ENCODE measurements at regions not wholly inside any gene's neighbourhood (a gene's known extent, or its start where the extent isn't known, plus 50 kb on each side); places are given as distances from the start of the nearest gene placed in this dataset.
A peak's percentile ranks its signal among the peaks of the same experiment; 100 is the strongest.

GRCh38 chr15:68504681-68505170, 72.8 kb upstream of the ITGA11 start:
- no peaks in the 10 kb centered on the region for H3K4me1 Mint-ChIP-seq
- peaks cover 26% of the 10 kb centered on the region for H3K27me3 Mint-ChIP-seq
- ATAC-seq (ENCODE audit: low read depth) (no peak), DNase-seq (ENCODE audit: low spot score in 2 of 2) (no peak)
- no peaks in the 10 kb centered on the region for H3K9me3 Mint-ChIP-seq
- H3K4me3 Mint-ChIP-seq = no peak overlapping the region
- H3K27ac Mint-ChIP-seq = no peak overlapping the region
- H3K36me3 Mint-ChIP-seq = no peaks in the 10 kb centered on the region

GRCh38 chr15:68506071-68506470, 72.7 kb upstream of the CORO2B start:
- H3K27ac Mint-ChIP-seq = no peak overlapping the region

GRCh38 chr15:68507447-68507846, 71.3 kb upstream of the CORO2B start:
- Mint-ChIP-seq H3K27ac (no peak overlapping the region), H3K9me3 (peaks cover 1% of the 10 kb centered on the region)

More at GRCh38 chr15:68506071-68506470, 72.7 kb upstream of the CORO2B start:
- Mint-ChIP-seq H3K4me1 (no peaks in the 10 kb centered on the region), H3K4me3 (no peak overlapping the region), H3K27me3 (peaks cover 28% of the 10 kb centered on the region), H3K9me3 (no peaks in the 10 kb centered on the region), H3K36me3 (no peaks in the 10 kb centered on the region)
- ATAC-seq (ENCODE audit: low read depth) (no peak), DNase-seq (ENCODE audit: low spot score in 2 of 2) (no peak)

GRCh38 chr15:68508485-68509189, 70.2 kb upstream of the CORO2B start:
- peaks cover 29% of the 10 kb centered on the region for H3K27me3 Mint-ChIP-seq
- no peak overlapping the region for H3K27ac Mint-ChIP-seq
- ATAC-seq (ENCODE audit: low read depth) (no peak), DNase-seq (ENCODE audit: low spot score in 2 of 2) (peak in 1 of 2 donors; percentile 4)
- H3K9me3 Mint-ChIP-seq = peaks cover 4% of the 10 kb centered on the region
- no peak overlapping the region for H3K4me3 Mint-ChIP-seq
- no peaks in the 10 kb centered on the region for H3K36me3 Mint-ChIP-seq
- H3K4me1 Mint-ChIP-seq = no peaks in the 10 kb centered on the region

More at GRCh38 chr15:68507447-68507846, 71.3 kb upstream of the CORO2B start:
- no peak overlapping the region for H3K4me3 Mint-ChIP-seq
- DNase-seq (ENCODE audit: low spot score in 2 of 2) (no peak), ATAC-seq (ENCODE audit: low read depth) (no peak)
- H3K4me1 Mint-ChIP-seq = no peaks in the 10 kb centered on the region
- no peaks in the 10 kb centered on the region for H3K36me3 Mint-ChIP-seq
- peaks cover 29% of the 10 kb centered on the region for H3K27me3 Mint-ChIP-seq

GRCh38 chr15:68510558-68510957, 68.2 kb upstream of the CORO2B start:
- ATAC-seq (ENCODE audit: low read depth) = no peak
- no peaks in the 10 kb centered on the region for H3K4me1 Mint-ChIP-seq
- H3K36me3 Mint-ChIP-seq = no peaks in the 10 kb centered on the region
- H3K27ac Mint-ChIP-seq = no peak overlapping the region
- no peak overlapping the region for H3K4me3 Mint-ChIP-seq
- peaks cover 5% of the 10 kb centered on the region for H3K9me3 Mint-ChIP-seq
- peak in 1 of 2 donors; percentile 7 for DNase-seq (ENCODE audit: low spot score in 2 of 2)
- peaks cover 24% of the 10 kb centered on the region for H3K27me3 Mint-ChIP-seq

GRCh38 chr15:68511073-68511991, 67.5 kb upstream of the CORO2B start:
- Mint-ChIP-seq H3K4me1 (no peaks in the 10 kb centered on the region), H3K27ac (no peak overlapping the region), H3K9me3 (peaks cover 5% of the 10 kb centered on the region), H3K36me3 (no peaks in the 10 kb centered on the region), H3K4me3 (no peak overlapping the region), H3K27me3 (peaks cover 22% of the 10 kb centered on the region)
- ATAC-seq (ENCODE audit: low read depth) = no peak
- DNase-seq (ENCODE audit: low spot score in 2 of 2) = peak in 1 of 2 donors; percentile 2

- Mint-ChIP-seq H3K27ac (no peak overlapping the region), H3K9me3 (peaks cover 5% of the 10 kb centered on the region), H3K4me1 (no peaks in the 10 kb centered on the region), H3K27me3 (peaks cover 19% of the 10 kb centered on the region), H3K36me3 (no peaks in the 10 kb centered on the region), H3K4me3 (no peak overlapping the region)
- DNase-seq (ENCODE audit: low spot score in 2 of 2) = peak in 1 of 2 donors; percentile 2
- ATAC-seq (ENCODE audit: low read depth) = no peak
These were observed 66.7 kb upstream of the CORO2B start for GRCh38 chr15:68512052-68512451.

- no peaks in the 10 kb centered on the region for H3K4me1 Mint-ChIP-seq
- H3K4me3 Mint-ChIP-seq = no peak overlapping the region
- H3K9me3 Mint-ChIP-seq = peaks cover 5% of the 10 kb centered on the region
- peaks cover 17% of the 10 kb centered on the region for H3K27me3 Mint-ChIP-seq
- no peak for ATAC-seq (ENCODE audit: low read depth)
- H3K36me3 Mint-ChIP-seq = no peaks in the 10 kb centered on the region
- no peak overlapping the region for H3K27ac Mint-ChIP-seq
- DNase-seq (ENCODE audit: low spot score in 2 of 2) = no peak
These were observed 66.2 kb upstream of the CORO2B start for GRCh38 chr15:68512598-68512997.

GRCh38 chr15:68515371-68516095, 63.3 kb upstream of the CORO2B start:
- H3K36me3 Mint-ChIP-seq = no peaks in the 10 kb centered on the region
- DNase-seq (ENCODE audit: low spot score in 2 of 2) (no peak), ATAC-seq (ENCODE audit: low read depth) (no peak)
- H3K4me1 Mint-ChIP-seq = no peaks in the 10 kb centered on the region
- peaks cover 22% of the 10 kb centered on the region for H3K27me3 Mint-ChIP-seq
- H3K9me3 Mint-ChIP-seq = peaks cover 5% of the 10 kb centered on the region
- H3K4me3 Mint-ChIP-seq = no peak overlapping the region
- no peak overlapping the region for H3K27ac Mint-ChIP-seq

- DNase-seq (ENCODE audit: low spot score in 2 of 2) = no peak
- no peaks in the 10 kb centered on the region for H3K4me1 Mint-ChIP-seq
- H3K9me3 Mint-ChIP-seq = peaks cover 6% of the 10 kb centered on the region
- no peaks in the 10 kb centered on the region for H3K36me3 Mint-ChIP-seq
- H3K27me3 Mint-ChIP-seq = peaks cover 14% of the 10 kb centered on the region
- ATAC-seq (ENCODE audit: low read depth) = no peak
- H3K4me3 Mint-ChIP-seq = no peak overlapping the region
- no peak overlapping the region for H3K27ac Mint-ChIP-seq
These were observed 61.5 kb upstream of the CORO2B start for GRCh38 chr15:68517285-68517761.

GRCh38 chr15:68518046-68518445, 60.7 kb upstream of the CORO2B start:
- no peaks in the 10 kb centered on the region for H3K4me1 Mint-ChIP-seq
- DNase-seq (ENCODE audit: low spot score in 2 of 2) (no peak), ATAC-seq (ENCODE audit: low read depth) (no peak)
- H3K27me3 Mint-ChIP-seq = peaks cover 14% of the 10 kb centered on the region
- no peak overlapping the region for H3K4me3 Mint-ChIP-seq
- peaks cover 6% of the 10 kb centered on the region for H3K9me3 Mint-ChIP-seq
- H3K27ac Mint-ChIP-seq = no peak overlapping the region
- no peaks in the 10 kb centered on the region for H3K36me3 Mint-ChIP-seq

- no peaks in the 10 kb centered on the region for H3K4me1 Mint-ChIP-seq
- no peak overlapping the region for H3K27ac Mint-ChIP-seq
- ATAC-seq (ENCODE audit: low read depth) (no peak), DNase-seq (ENCODE audit: low spot score in 2 of 2) (no peak)
- H3K4me3 Mint-ChIP-seq = no peak overlapping the region
- peaks cover 1% of the 10 kb centered on the region for H3K9me3 Mint-ChIP-seq
- no peaks in the 10 kb centered on the region for H3K36me3 Mint-ChIP-seq
- H3K27me3 Mint-ChIP-seq = peaks cover 17% of the 10 kb centered on the region
These were observed 59.9 kb upstream of the CORO2B start for GRCh38 chr15:68518785-68519430.

Data from memory B cell (primary cell).